ENCODE measurements at regions not wholly inside any gene's neighbourhood (a gene's known extent, or its start where the extent isn't known, plus 50 kb on each side); places are given as distances from the start of the nearest gene placed in this dataset.

GRCh38 chr10:7027237-7027912 lies 383.5 kb downstream of the SFMBT2 start:
- Histone ChIP-seq H3K9ac (ENCODE audit: insufficient read length, low read depth) (no peak overlapping the region), H3K4me3 (ENCODE audit: insufficient read length, low read depth) (no peak overlapping the region), H3K9me3 (ENCODE audit: insufficient read depth, low read length) (no peaks in the 10 kb centered on the region; the same call in 1 of the 2 replicates), H3K36me3 (ENCODE audit: insufficient read depth, insufficient read length, low read length) (no peaks in the 10 kb centered on the region), H3K4me1 (ENCODE audit: insufficient read depth, insufficient read length) (no peaks in the 10 kb centered on the region), H3K27me3 (ENCODE audit: insufficient read depth, insufficient read length) (no peaks in the 10 kb centered on the region)
- no peak for DNase-seq (ENCODE audit: low read depth, low spot score)
- TF ChIP-seq YY1 (IDR thresholded peaks at IDR 0.05; ENCODE audit: insufficient read depth, insufficient read length) (no peak), ZNF274 (IDR thresholded peaks at IDR 0.05; ENCODE audit: low read depth, low read length) (no peak), SUZ12 (IDR thresholded peaks at IDR 0.05; ENCODE audit: extremely low read depth, insufficient read depth, insufficient read length) (no peak)

- H3K4me3 ChIP-seq (ENCODE audit: insufficient read length, low read depth), result no peak overlapping the region
- no peaks in the 10 kb centered on the region for H3K27me3 ChIP-seq (ENCODE audit: insufficient read depth, insufficient read length)
- no peak for DNase-seq (ENCODE audit: low read depth, low spot score)
- no peaks in the 10 kb centered on the region for H3K4me1 ChIP-seq (ENCODE audit: insufficient read depth, insufficient read length)
- TF ChIP-seq ZNF274 (IDR thresholded peaks at IDR 0.05; ENCODE audit: low read depth, low read length) (no peak), SUZ12 (IDR thresholded peaks at IDR 0.05; ENCODE audit: extremely low read depth, insufficient read depth, insufficient read length) (no peak), YY1 (IDR thresholded peaks at IDR 0.05; ENCODE audit: insufficient read depth, insufficient read length) (no peak)
- no peak overlapping the region for H3K9ac ChIP-seq (ENCODE audit: insufficient read length, low read depth)
- H3K36me3 ChIP-seq (ENCODE audit: insufficient read depth, insufficient read length, low read length), result no peaks in the 10 kb centered on the region
- H3K9me3 ChIP-seq (ENCODE audit: insufficient read depth, low read length), result no peaks in the 10 kb centered on the region; the same call in 1 of the 2 replicates
Observed at GRCh38 chr10:7026818-7027217, 384.0 kb downstream of the SFMBT2 start.

- Histone ChIP-seq H3K9ac (ENCODE audit: insufficient read length, low read depth) (no peak overlapping the region), H3K9me3 (ENCODE audit: insufficient read depth, low read length) (no peaks in the 10 kb centered on the region; the same call in 1 of the 2 replicates), H3K4me3 (ENCODE audit: insufficient read length, low read depth) (no peak overlapping the region), H3K36me3 (ENCODE audit: insufficient read depth, insufficient read length, low read length) (no peaks in the 10 kb centered on the region), H3K4me1 (ENCODE audit: insufficient read depth, insufficient read length) (no peaks in the 10 kb centered on the region), H3K27me3 (ENCODE audit: insufficient read depth, insufficient read length) (no peaks in the 10 kb centered on the region)
- DNase-seq (ENCODE audit: low read depth, low spot score), result no peak
- no peak for TF ChIP-seq YY1 (IDR thresholded peaks at IDR 0.05; ENCODE audit: insufficient read depth, insufficient read length)
- no peak for TF ChIP-seq ZNF274 (IDR thresholded peaks at IDR 0.05; ENCODE audit: low read depth, low read length)
- no peak for TF ChIP-seq SUZ12 (IDR thresholded peaks at IDR 0.05; ENCODE audit: extremely low read depth, insufficient read depth, insufficient read length)
Observed at GRCh38 chr10:7025296-7025695, 385.5 kb downstream of the SFMBT2 start.

GRCh38 chr10:7015457-7015856 lies 395.4 kb downstream of the SFMBT2 start:
- Histone ChIP-seq H3K9ac (ENCODE audit: insufficient read length, low read depth) (no peak overlapping the region), H3K27me3 (ENCODE audit: insufficient read depth, insufficient read length) (no peaks in the 10 kb centered on the region), H3K36me3 (ENCODE audit: insufficient read depth, insufficient read length, low read length) (no peaks in the 10 kb centered on the region), H3K4me3 (ENCODE audit: insufficient read length, low read depth) (no peak overlapping the region), H3K9me3 (ENCODE audit: insufficient read depth, low read length) (0 out of 2 replicates have a peak, but pooled peaks cover 5% of the 10 kb centered on the region), H3K4me1 (ENCODE audit: insufficient read depth, insufficient read length) (no peaks in the 10 kb centered on the region)
- no peak for DNase-seq (ENCODE audit: low read depth, low spot score)
- TF ChIP-seq YY1 (IDR thresholded peaks at IDR 0.05; ENCODE audit: insufficient read depth, insufficient read length), result no peak
- no peak for TF ChIP-seq ZNF274 (IDR thresholded peaks at IDR 0.05; ENCODE audit: low read depth, low read length)
- TF ChIP-seq SUZ12 (IDR thresholded peaks at IDR 0.05; ENCODE audit: extremely low read depth, insufficient read depth, insufficient read length), result no peak

- Histone ChIP-seq H3K27me3 (ENCODE audit: insufficient read depth, insufficient read length) (no peaks in the 10 kb centered on the region), H3K9me3 (ENCODE audit: insufficient read depth, low read length) (0 out of 2 replicates have a peak, but pooled peaks cover under 1% of the 10 kb centered on the region), H3K36me3 (ENCODE audit: insufficient read depth, insufficient read length, low read length) (no peaks in the 10 kb centered on the region), H3K4me3 (ENCODE audit: insufficient read length, low read depth) (no peak overlapping the region), H3K9ac (ENCODE audit: insufficient read length, low read depth) (no peak overlapping the region), H3K4me1 (ENCODE audit: insufficient read depth, insufficient read length) (no peaks in the 10 kb centered on the region)
- DNase-seq (ENCODE audit: low read depth, low spot score), result no peak
- no peak for TF ChIP-seq ZNF274 (IDR thresholded peaks at IDR 0.05; ENCODE audit: low read depth, low read length)
- no peak for TF ChIP-seq YY1 (IDR thresholded peaks at IDR 0.05; ENCODE audit: insufficient read depth, insufficient read length)
- no peak for TF ChIP-seq SUZ12 (IDR thresholded peaks at IDR 0.05; ENCODE audit: extremely low read depth, insufficient read depth, insufficient read length)
Observed at GRCh38 chr10:7014721-7015120, 396.1 kb downstream of the SFMBT2 start.

- Histone ChIP-seq H3K36me3 (ENCODE audit: insufficient read depth, insufficient read length, low read length) (no peaks in the 10 kb centered on the region), H3K4me1 (ENCODE audit: insufficient read depth, insufficient read length) (no peaks in the 10 kb centered on the region), H3K9me3 (ENCODE audit: insufficient read depth, low read length) (no peaks in the 10 kb centered on the region), H3K9ac (ENCODE audit: insufficient read length, low read depth) (no peak overlapping the region), H3K27me3 (ENCODE audit: insufficient read depth, insufficient read length) (no peaks in the 10 kb centered on the region), H3K4me3 (ENCODE audit: insufficient read length, low read depth) (no peak overlapping the region)
- TF ChIP-seq SUZ12 (IDR thresholded peaks at IDR 0.05; ENCODE audit: extremely low read depth, insufficient read depth, insufficient read length), result no peak
- no peak for TF ChIP-seq ZNF274 (IDR thresholded peaks at IDR 0.05; ENCODE audit: low read depth, low read length)
- no peak for TF ChIP-seq YY1 (IDR thresholded peaks at IDR 0.05; ENCODE audit: insufficient read depth, insufficient read length)
- DNase-seq (ENCODE audit: low read depth, low spot score), result no peak
Observed at GRCh38 chr10:7011994-7012393, 398.8 kb downstream of the SFMBT2 start.

- Histone ChIP-seq H3K4me3 (ENCODE audit: insufficient read length, low read depth) (no peak overlapping the region), H3K36me3 (ENCODE audit: insufficient read depth, insufficient read length, low read length) (no peaks in the 10 kb centered on the region), H3K9ac (ENCODE audit: insufficient read length, low read depth) (no peak overlapping the region), H3K4me1 (ENCODE audit: insufficient read depth, insufficient read length) (no peaks in the 10 kb centered on the region), H3K27me3 (ENCODE audit: insufficient read depth, insufficient read length) (no peaks in the 10 kb centered on the region), H3K9me3 (ENCODE audit: insufficient read depth, low read length) (no peaks in the 10 kb centered on the region)
- no peak for DNase-seq (ENCODE audit: low read depth, low spot score)
- TF ChIP-seq YY1 (IDR thresholded peaks at IDR 0.05; ENCODE audit: insufficient read depth, insufficient read length), result no peak
- no peak for TF ChIP-seq SUZ12 (IDR thresholded peaks at IDR 0.05; ENCODE audit: extremely low read depth, insufficient read depth, insufficient read length)
- TF ChIP-seq ZNF274 (IDR thresholded peaks at IDR 0.05; ENCODE audit: low read depth, low read length), result no peak
Observed at GRCh38 chr10:7008645-7009044, 402.2 kb downstream of the SFMBT2 start.

Data from NT2/D1 (cell line).